Activated CD4-positive, alpha-beta T cell treated with anti-CD3 and anti-CD28 coated beads, Interleukin-2, amount 10 ng/mL, durations not matched to agents 7 days and 5 days (primary cell): ENCODE measurements at regions not wholly inside any gene's neighbourhood (a gene's known extent, or its start where the extent isn't known, plus 50 kb on each side); places are given as distances from the start of the nearest gene placed in this dataset.

Experiments
- CTCF ChIA-PET: fragments of 350-600 bp; sonication (Branson Sonifier 250); formaldehyde crosslinking; loops from one replicate; lab custom pipeline; 2021; ENCODE audit warnings: antibody characterized with exemption; lab: Charles Lee
- POLR2A ChIA-PET: fragments of 350-600 bp; sonication (Branson Sonifier 250); formaldehyde crosslinking; loops from one replicate; lab custom pipeline; 2021; ENCODE audit warnings: antibody characterized with exemption; lab: Charles Lee
- DNase-seq: peaks from one replicate; pipeline ENCODE4 v3.0.0-alpha.2; 2020
- H3K27ac Mint-ChIP-seq: one replicate; pipeline ENCODE4 v1.8.0; 2021; ENCODE audit warnings: mild to moderate bottlenecking, moderate library complexity, mixed read lengths
- H3K27me3 Mint-ChIP-seq: one replicate; pipeline ENCODE4 v1.8.0; 2021; ENCODE audit warnings: mixed read lengths
- H3K36me3 Mint-ChIP-seq: one replicate; pipeline ENCODE4 v1.8.0; 2021; ENCODE audit warnings: low read depth, mixed read lengths
- H3K4me1 Mint-ChIP-seq: one replicate; pipeline ENCODE4 v1.8.0; 2021; ENCODE audit warnings: mixed read lengths
- H3K4me3 Mint-ChIP-seq: one replicate; pipeline ENCODE4 v1.8.0; 2021; ENCODE audit warnings: mild to moderate bottlenecking, moderate library complexity, mixed read lengths
- H3K9me3 Mint-ChIP-seq: one replicate; pipeline ENCODE4 v1.8.0; 2021; ENCODE audit warnings: mixed read lengths

GRCh38 chr2:176637142-176637485 is 367.9 kb downstream of the MTX2 start:
- ChIA-PET POLR2A (no interaction called here), CTCF (interaction anchor here (1.1 to 2.0 kb wide), 3 partner anchors 15 to 496 kb away, joined by 3 to 15 read pairs (median 7); no protein-coding TSS in a partner anchor)
- peak overlapping the region; percentile 22 for H3K4me3 Mint-ChIP-seq
- H3K9me3 Mint-ChIP-seq: no peaks in the 10 kb centered on the region
- H3K4me1 Mint-ChIP-seq: peaks cover 2% of the 10 kb centered on the region
- peaks cover 71% of the 10 kb centered on the region for H3K27me3 Mint-ChIP-seq
- H3K27ac Mint-ChIP-seq: no peak overlapping the region
- no peaks in the 10 kb centered on the region for H3K36me3 Mint-ChIP-seq
- DNase-seq: no peak

GRCh38 chr2:176637486-176638166 is 368.4 kb downstream of the MTX2 start:
- ChIA-PET CTCF (interaction anchor here (0.7 to 2.0 kb wide), 7 partner anchors 15 to 506 kb away, joined by 3 to 15 read pairs (median 4); no protein-coding TSS in a partner anchor), POLR2A (no interaction called here)
- no peak for DNase-seq
- Mint-ChIP-seq H3K9me3 (no peaks in the 10 kb centered on the region), H3K4me3 (peak overlapping the region; percentile 43), H3K36me3 (no peaks in the 10 kb centered on the region), H3K27me3 (peaks cover 72% of the 10 kb centered on the region), H3K27ac (no peak overlapping the region), H3K4me1 (peaks cover 2% of the 10 kb centered on the region)

GRCh38 chr2:176638167-176639015 is 369.1 kb downstream of the MTX2 start:
- peak; percentile 59 for DNase-seq
- peaks cover 2% of the 10 kb centered on the region for H3K4me1 Mint-ChIP-seq
- peak overlapping the region; percentile 43 for H3K4me3 Mint-ChIP-seq
- no peak overlapping the region for H3K27ac Mint-ChIP-seq
- H3K36me3 Mint-ChIP-seq: no peaks in the 10 kb centered on the region
- H3K9me3 Mint-ChIP-seq: no peaks in the 10 kb centered on the region
- ChIA-PET POLR2A (no interaction called here), CTCF (interaction anchor here (0.7 to 2.0 kb wide), 5 partner anchors 17 to 506 kb away, joined by 3 to 15 read pairs (median 4); no protein-coding TSS in a partner anchor)
- peaks cover 75% of the 10 kb centered on the region for H3K27me3 Mint-ChIP-seq

GRCh38 chr2:176639016-176639343 is 369.7 kb downstream of the MTX2 start:
- no peak for DNase-seq
- Mint-ChIP-seq H3K36me3 (no peaks in the 10 kb centered on the region), H3K4me1 (peaks cover 2% of the 10 kb centered on the region), H3K9me3 (no peaks in the 10 kb centered on the region), H3K27ac (no peak overlapping the region), H3K27me3 (peaks cover 76% of the 10 kb centered on the region), H3K4me3 (no peak overlapping the region)
- POLR2A ChIA-PET: no interaction called here
- CTCF ChIA-PET: interaction anchor here (1.9 kb wide), 1 partner anchor 84 kb away, joined by 5 read pairs; no protein-coding TSS in a partner anchor

- H3K36me3 Mint-ChIP-seq: no peaks in the 10 kb centered on the region
- peaks cover 76% of the 10 kb centered on the region for H3K27me3 Mint-ChIP-seq
Measured at GRCh38 chr2:176639671-176640070, 370.4 kb downstream of the MTX2 start.

GRCh38 chr2:176641436-176641835 is 372.2 kb downstream of the MTX2 start:
- H3K4me1 Mint-ChIP-seq: peaks cover 2% of the 10 kb centered on the region
- DNase-seq: no peak
- no peak overlapping the region for H3K4me3 Mint-ChIP-seq
- H3K36me3 Mint-ChIP-seq: no peaks in the 10 kb centered on the region
- no peaks in the 10 kb centered on the region for H3K9me3 Mint-ChIP-seq
- CTCF ChIA-PET: no interaction called here
- H3K27ac Mint-ChIP-seq: no peak overlapping the region
- H3K27me3 Mint-ChIP-seq: peaks cover 76% of the 10 kb centered on the region
- POLR2A ChIA-PET: no interaction called here

More at GRCh38 chr2:176639671-176640070, 370.4 kb downstream of the MTX2 start:
- CTCF ChIA-PET: interaction anchor here (1.0 to 1.1 kb wide), 2 partner anchors 12 to 513 kb away, joined by 3 read pairs; no protein-coding TSS in a partner anchor
- DNase-seq: no peak
- peaks cover 2% of the 10 kb centered on the region for H3K4me1 Mint-ChIP-seq
- POLR2A ChIA-PET: no interaction called here
- no peak overlapping the region for H3K27ac Mint-ChIP-seq
- H3K9me3 Mint-ChIP-seq: no peaks in the 10 kb centered on the region
- H3K4me3 Mint-ChIP-seq: no peak overlapping the region

- H3K9me3 Mint-ChIP-seq: no peaks in the 10 kb centered on the region
- peaks cover 75% of the 10 kb centered on the region for H3K27me3 Mint-ChIP-seq
- no peak overlapping the region for H3K27ac Mint-ChIP-seq
- no peaks in the 10 kb centered on the region for H3K36me3 Mint-ChIP-seq
- CTCF ChIA-PET: no interaction called here
- H3K4me1 Mint-ChIP-seq: peaks cover 2% of the 10 kb centered on the region
- no peak overlapping the region for H3K4me3 Mint-ChIP-seq
- DNase-seq: no peak
- POLR2A ChIA-PET: no interaction called here
Measured at GRCh38 chr2:176642074-176642473, 372.8 kb downstream of the MTX2 start.

- no peak for DNase-seq
- Mint-ChIP-seq H3K27ac (no peak overlapping the region), H3K27me3 (peaks cover 75% of the 10 kb centered on the region), H3K4me3 (no peak overlapping the region), H3K4me1 (no peaks in the 10 kb centered on the region), H3K36me3 (no peaks in the 10 kb centered on the region), H3K9me3 (no peaks in the 10 kb centered on the region)
- CTCF ChIA-PET: interaction anchor here (1.1 to 2.4 kb wide), 2 partner anchors 9 to 517 kb away, joined by 4 to 5 read pairs; no protein-coding TSS in a partner anchor
- POLR2A ChIA-PET: no interaction called here
Measured at GRCh38 chr2:176643646-176644045, 374.4 kb downstream of the MTX2 start.

- no peaks in the 10 kb centered on the region for H3K9me3 Mint-ChIP-seq
- H3K27ac Mint-ChIP-seq: no peak overlapping the region
- DNase-seq: no peak
- H3K4me1 Mint-ChIP-seq: no peaks in the 10 kb centered on the region
- POLR2A ChIA-PET: no interaction called here
- H3K4me3 Mint-ChIP-seq: no peak overlapping the region
- H3K27me3 Mint-ChIP-seq: peaks cover 72% of the 10 kb centered on the region
- H3K36me3 Mint-ChIP-seq: no peaks in the 10 kb centered on the region
- CTCF ChIA-PET: interaction anchor here (2.4 kb wide), 1 partner anchor 519 kb away, joined by 5 read pairs; no protein-coding TSS in a partner anchor
Measured at GRCh38 chr2:176645494-176645893, 376.3 kb downstream of the MTX2 start.

- no peak overlapping the region for H3K27ac Mint-ChIP-seq
- H3K4me3 Mint-ChIP-seq: no peak overlapping the region
- ChIA-PET CTCF (interaction anchor here (1.4 kb wide), 1 partner anchor 505 kb away, joined by 4 read pairs; no protein-coding TSS in a partner anchor), POLR2A (no interaction called here)
- H3K9me3 Mint-ChIP-seq: no peaks in the 10 kb centered on the region
- DNase-seq: no peak
- H3K4me1 Mint-ChIP-seq: no peaks in the 10 kb centered on the region
- H3K36me3 Mint-ChIP-seq: no peaks in the 10 kb centered on the region
- H3K27me3 Mint-ChIP-seq: peaks cover 72% of the 10 kb centered on the region
Measured at GRCh38 chr2:176646033-176646615, 376.9 kb downstream of the MTX2 start.

GRCh38 chr2:176647325-176648165 is 378.3 kb downstream of the MTX2 start:
- POLR2A ChIA-PET: no interaction called here
- H3K4me3 Mint-ChIP-seq: no peak overlapping the region
- no peak for DNase-seq
- H3K27ac Mint-ChIP-seq: no peak overlapping the region
- peaks cover 66% of the 10 kb centered on the region for H3K27me3 Mint-ChIP-seq
- peaks cover 3% of the 10 kb centered on the region for H3K4me1 Mint-ChIP-seq
- no peaks in the 10 kb centered on the region for H3K36me3 Mint-ChIP-seq
- CTCF ChIA-PET: interaction anchor here (0.6 to 1.4 kb wide), 2 partner anchors 284 to 507 kb away, joined by 3 to 4 read pairs; no protein-coding TSS in a partner anchor
- H3K9me3 Mint-ChIP-seq: no peaks in the 10 kb centered on the region

GRCh38 chr2:176648700-176649297 is 379.6 kb downstream of the MTX2 start:
- no peaks in the 10 kb centered on the region for H3K36me3 Mint-ChIP-seq
- no peaks in the 10 kb centered on the region for H3K9me3 Mint-ChIP-seq
- H3K4me1 Mint-ChIP-seq: peaks cover 14% of the 10 kb centered on the region
- peaks cover 55% of the 10 kb centered on the region for H3K27me3 Mint-ChIP-seq
- no peak overlapping the region for H3K4me3 Mint-ChIP-seq
- CTCF ChIA-PET: no interaction called here
- DNase-seq: no peak
- POLR2A ChIA-PET: no interaction called here
- no peak overlapping the region for H3K27ac Mint-ChIP-seq
